ENCODE measurements at regions not wholly inside any gene's neighbourhood (a gene's known extent, or its start where the extent isn't known, plus 50 kb on each side); places are given as distances from the start of the nearest gene placed in this dataset.
A peak's percentile ranks its signal among the peaks of the same experiment; 100 is the strongest.

- no CpG with 5 or more reads among the region's 4 CpGs for WGBS (ENCODE audit: insufficient coverage)
- Mint-ChIP-seq H3K27me3 (no peaks in the 10 kb centered on the region), H3K4me1 (no peaks in the 10 kb centered on the region), H3K4me3 (no peak overlapping the region), H3K9me3 (ENCODE audit: insufficient read depth) (no peaks in the 10 kb centered on the region), H3K27ac (no peak overlapping the region)
- Histone ChIP-seq H3K27me3 (replicated peaks in 1 of 4; ENCODE audit: control extremely low read depth in 1 of 4, control insufficient read depth in 3 of 4, insufficient read depth in 4 of 4, low read length in 3 of 4) (peaks cover 0 to 2% (median 0%) of the 10 kb centered on the region in 4 experiments), H3K9ac (ENCODE audit: low read length) (no peak overlapping the region), H3K4me1 (ENCODE audit: control insufficient read depth in 2 of 2, insufficient read depth in 2 of 2, low read length in 2 of 2) (no peaks in the 10 kb centered on the region), H3K9me3 (ENCODE audit: control extremely low read depth in 1 of 3, control insufficient read depth in 2 of 3, insufficient read depth in 1 of 3, low read length in 2 of 3) (no peaks in the 10 kb centered on the region), H3K79me2 (ENCODE audit: control insufficient read depth, insufficient read depth, low read length) (no peaks in the 10 kb centered on the region), H2AFZ (ENCODE audit: insufficient read depth, low read depth, low read length, poor library complexity, severe bottlenecking) (no peak overlapping the region), H3K4me3 (ENCODE audit: control extremely low read depth in 1 of 5, extremely low read depth in 1 of 5, insufficient read depth in 1 of 5, low read depth in 2 of 5, low read length in 4 of 5) (no peak overlapping the region), H3K4me2 (replicated peaks; ENCODE audit: low read depth, low read length, poor library complexity, severe bottlenecking) (no peak overlapping the region), H4K20me1 (ENCODE audit: control insufficient read depth, insufficient read depth, low read length, poor library complexity, severe bottlenecking) (no peaks in the 10 kb centered on the region), H3K36me3 (replicated peaks in 1 of 2; ENCODE audit: control extremely low read depth in 1 of 2, control insufficient read depth in 1 of 2, extremely low read depth in 1 of 2, insufficient read depth in 2 of 2, low read length in 1 of 2) (no peaks in the 10 kb centered on the region), H3K27ac (ENCODE audit: low read length in 2 of 2) (no peak overlapping the region)
- ChIA-PET CTCF (no interaction called here), POLR2A (no interaction called here)
- DNase-seq (no peak), ATAC-seq (ENCODE audit: low read depth) (no peak)
- TF ChIP-seq CTCF (IDR thresholded peaks at IDR 0.05), result no peak
- no peak for TF ChIP-seq EZH2 (IDR thresholded peaks at IDR 0.05; ENCODE audit: borderline replicate concordance, insufficient read depth, low read depth, low read length, poor library complexity, severe bottlenecking)
- intact Hi-C loops (cut with micrococcal nuclease), result no loop called here
Observed at GRCh38 chrX:13898603-13899002, 81.7 kb upstream of the GPM6B start.

GRCh38 chrX:13898083-13898482 lies 81.2 kb upstream of the GPM6B start:
- DNase-seq, result peak; percentile 3

More at GRCh38 chrX:13898083-13898482, 81.2 kb upstream of the GPM6B start:
- no CpG with 5 or more reads among the region's 3 CpGs for WGBS (ENCODE audit: insufficient coverage)
- Mint-ChIP-seq H3K27me3 (no peaks in the 10 kb centered on the region), H3K9me3 (ENCODE audit: insufficient read depth) (no peaks in the 10 kb centered on the region), H3K4me3 (no peak overlapping the region), H3K4me1 (no peaks in the 10 kb centered on the region), H3K27ac (no peak overlapping the region)
- POLR2A ChIA-PET, result no interaction called here
- Histone ChIP-seq H3K9me3 (ENCODE audit: control extremely low read depth in 1 of 3, control insufficient read depth in 2 of 3, insufficient read depth in 1 of 3, low read length in 2 of 3) (no peaks in the 10 kb centered on the region), H3K4me3 (ENCODE audit: control extremely low read depth in 1 of 5, extremely low read depth in 1 of 5, insufficient read depth in 1 of 5, low read depth in 2 of 5, low read length in 4 of 5) (no peak overlapping the region), H3K4me2 (replicated peaks; ENCODE audit: low read depth, low read length, poor library complexity, severe bottlenecking) (no peak overlapping the region), H3K27me3 (replicated peaks in 1 of 4; ENCODE audit: control extremely low read depth in 1 of 4, control insufficient read depth in 3 of 4, insufficient read depth in 4 of 4, low read length in 3 of 4) (peaks cover 0 to 6% (median 0%) of the 10 kb centered on the region in 4 experiments), H3K36me3 (replicated peaks in 1 of 2; ENCODE audit: control extremely low read depth in 1 of 2, control insufficient read depth in 1 of 2, extremely low read depth in 1 of 2, insufficient read depth in 2 of 2, low read length in 1 of 2) (no peaks in the 10 kb centered on the region), H2AFZ (ENCODE audit: insufficient read depth, low read depth, low read length, poor library complexity, severe bottlenecking) (no peak overlapping the region), H3K9ac (ENCODE audit: low read length) (no peak overlapping the region), H4K20me1 (ENCODE audit: control insufficient read depth, insufficient read depth, low read length, poor library complexity, severe bottlenecking) (no peaks in the 10 kb centered on the region), H3K79me2 (ENCODE audit: control insufficient read depth, insufficient read depth, low read length) (no peaks in the 10 kb centered on the region), H3K27ac (ENCODE audit: low read length in 2 of 2) (no peak overlapping the region), H3K4me1 (ENCODE audit: control insufficient read depth in 2 of 2, insufficient read depth in 2 of 2, low read length in 2 of 2) (no peaks in the 10 kb centered on the region)
- ATAC-seq (ENCODE audit: low read depth), result no peak
- no peak for TF ChIP-seq EZH2 (IDR thresholded peaks at IDR 0.05; ENCODE audit: borderline replicate concordance, insufficient read depth, low read depth, low read length, poor library complexity, severe bottlenecking)
- TF ChIP-seq CTCF (IDR thresholded peaks at IDR 0.05), result no peak
- intact Hi-C loops (cut with micrococcal nuclease), result no loop called here
- CTCF ChIA-PET, result no interaction called here

Data from B cell (primary cell).